ENCODE measurements at regions not wholly inside any gene's neighbourhood (a gene's known extent, or its start where the extent isn't known, plus 50 kb on each side); places are given as distances from the start of the nearest gene placed in this dataset.
A peak's percentile ranks its signal among the peaks of the same experiment; 100 is the strongest.

DNA sequence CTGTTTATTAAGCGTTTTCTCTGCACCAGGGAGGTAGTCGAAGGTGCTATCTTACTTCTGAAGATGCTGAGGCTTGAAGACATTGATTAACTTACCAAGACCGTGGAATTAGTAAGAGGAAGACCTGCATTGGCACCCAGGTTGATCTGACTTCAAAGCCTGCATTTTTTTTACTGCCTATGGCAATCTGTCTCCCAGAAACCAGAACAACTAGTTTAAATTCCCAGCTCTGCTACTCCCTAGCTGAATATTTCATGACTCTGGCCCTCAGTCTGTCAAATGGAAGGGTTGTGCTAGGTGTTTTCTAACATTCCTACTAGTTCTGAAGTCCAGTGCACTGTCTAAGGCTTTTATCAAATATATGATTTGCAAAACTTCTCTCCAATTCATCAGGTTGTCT, 52.0 kb upstream of the GRAMD1B start:
- DNase-seq (ENCODE audit: low read depth in 2 of 2) = no peak

DNA sequence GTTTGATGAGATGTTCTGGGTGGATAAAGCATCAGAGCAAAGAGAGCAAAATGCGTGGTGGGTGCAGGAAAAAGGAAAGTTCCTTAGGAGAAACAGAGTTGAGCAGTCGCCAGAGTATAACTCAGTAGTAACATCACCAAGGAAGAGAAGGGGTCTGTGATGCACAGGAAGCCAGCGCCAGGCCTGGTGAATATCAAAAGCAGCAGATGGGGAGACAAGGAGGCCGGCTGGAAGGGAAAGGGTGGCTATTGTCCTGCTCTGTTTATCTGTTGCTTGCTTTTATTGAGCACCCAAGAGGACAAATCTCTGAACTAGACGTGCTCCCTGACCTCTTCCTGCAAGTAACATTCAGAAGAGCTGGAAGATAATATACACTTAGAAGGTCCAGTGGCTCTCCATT, 52.7 kb upstream of the GRAMD1B start:
- DNase-seq (ENCODE audit: low read depth in 2 of 2) = no peak

DNA sequence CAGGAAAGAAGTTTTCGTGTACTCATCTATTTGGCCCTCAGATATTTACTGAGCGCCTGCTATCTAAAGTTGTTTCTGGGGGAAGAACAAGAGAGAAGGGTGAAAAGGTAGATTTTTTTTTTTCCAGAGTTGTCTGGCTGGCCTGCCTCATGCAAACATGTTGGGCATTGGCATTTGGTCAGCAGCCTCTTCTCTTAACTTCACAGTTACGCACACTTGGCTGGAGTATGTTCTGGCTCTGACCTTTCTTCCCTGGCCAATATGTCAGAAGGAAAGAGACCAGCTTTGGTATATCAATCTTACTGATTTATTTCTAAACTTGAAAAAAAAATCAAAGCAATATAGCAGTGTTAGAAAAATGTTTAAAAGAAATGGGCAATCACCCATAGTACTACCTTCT, 54.2 kb upstream of the GRAMD1B start:
- DNase-seq (ENCODE audit: low read depth in 2 of 2) = no peak

DNA sequence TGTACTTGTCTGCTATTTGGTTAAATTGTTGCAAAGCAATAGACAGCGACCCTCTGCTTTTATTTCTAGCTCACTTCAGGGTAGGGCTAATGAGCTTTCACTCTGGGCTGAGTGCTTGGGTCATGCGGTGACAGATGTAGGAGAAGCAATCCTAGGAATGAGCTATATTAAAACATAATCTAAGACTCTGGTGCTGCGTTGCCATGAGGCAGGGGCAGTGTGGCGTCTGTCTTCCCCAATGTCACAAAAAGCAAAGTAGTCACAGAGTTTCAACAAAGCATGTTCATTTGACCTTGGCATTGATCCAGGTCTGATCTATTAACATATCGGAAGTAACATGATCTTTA, 55.5 kb upstream of the GRAMD1B start:
- no peak for DNase-seq (ENCODE audit: low read depth in 2 of 2)

DNA sequence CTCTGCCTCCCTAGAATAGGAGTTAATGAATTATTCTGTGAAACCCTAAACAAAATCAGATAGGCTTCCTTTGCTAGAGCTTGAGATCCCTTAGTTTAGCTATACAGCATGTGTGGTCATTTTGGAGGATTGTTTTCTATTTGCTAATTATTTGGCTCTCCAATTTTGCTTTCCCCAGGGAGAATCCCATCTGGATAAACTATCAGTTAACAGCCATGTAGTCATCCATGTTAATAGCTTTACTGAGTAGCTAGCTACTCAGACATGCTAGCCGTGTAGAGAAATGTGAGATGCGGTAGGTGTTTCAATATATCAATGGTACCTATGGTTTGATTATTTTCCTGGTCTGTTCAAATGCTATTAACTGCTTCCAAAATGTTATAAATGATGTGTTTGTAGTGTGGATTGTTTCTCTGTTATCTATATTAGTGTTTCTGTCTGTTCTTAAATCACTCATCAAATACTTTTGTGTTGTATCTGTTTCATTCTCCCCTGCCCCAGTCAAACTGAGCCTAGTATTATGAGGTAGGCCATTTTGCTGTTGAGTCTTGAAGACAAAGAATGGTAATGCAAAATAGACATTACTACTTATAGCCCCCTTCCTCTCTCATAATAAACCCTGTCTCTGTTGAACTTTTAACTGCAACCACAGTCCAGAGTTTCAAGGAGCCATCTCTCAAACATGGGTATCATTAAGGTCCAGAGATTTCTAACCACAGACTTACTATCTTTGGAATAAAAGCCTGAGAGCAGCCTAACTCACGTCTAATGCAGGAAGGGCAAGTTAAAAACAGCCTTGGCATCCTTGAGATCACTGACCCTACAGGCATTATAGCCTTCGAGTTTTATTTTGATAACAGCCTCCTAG, 56.1 kb upstream of the GRAMD1B start:
- no peak for DNase-seq (ENCODE audit: low read depth in 2 of 2)

DNA sequence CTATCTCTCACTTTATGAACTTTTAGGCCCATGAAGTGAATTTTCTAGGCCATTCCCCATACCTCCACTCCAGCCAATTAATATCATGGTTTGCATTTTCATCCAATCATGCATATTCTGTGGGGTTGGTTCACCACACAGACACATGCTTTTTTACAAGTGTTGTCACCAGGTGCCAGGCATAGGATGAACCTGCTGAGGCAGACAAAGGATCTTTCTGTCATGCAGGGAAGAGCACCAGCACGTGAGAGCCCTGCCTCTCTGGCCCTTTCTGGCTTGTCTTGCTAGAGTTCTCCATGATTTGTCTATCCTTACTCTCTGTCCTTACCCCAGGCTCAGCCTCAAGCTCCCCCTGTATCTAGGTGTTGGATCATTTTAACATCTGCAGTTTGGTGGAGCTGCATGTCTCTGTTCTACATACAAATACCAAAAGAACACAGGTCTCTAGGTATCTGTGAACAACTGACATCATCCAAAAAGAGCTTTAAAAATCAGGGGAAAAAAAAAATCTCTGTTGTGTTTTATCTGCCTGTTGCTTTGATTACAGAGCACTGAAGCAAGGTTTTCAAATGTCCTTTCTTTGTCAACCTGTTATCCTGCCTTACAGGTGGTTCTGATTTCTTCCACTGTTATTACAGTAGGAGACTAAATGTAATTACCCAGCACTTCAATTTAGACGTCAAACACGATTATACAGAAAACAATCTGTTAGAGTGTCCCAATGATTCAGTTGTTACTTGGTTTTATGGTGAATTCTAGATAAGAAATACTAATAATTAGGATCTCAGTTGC, 58.4 kb upstream of the GRAMD1B start:
- DNase-seq (ENCODE audit: low read depth in 2 of 2) = no peak

DNA sequence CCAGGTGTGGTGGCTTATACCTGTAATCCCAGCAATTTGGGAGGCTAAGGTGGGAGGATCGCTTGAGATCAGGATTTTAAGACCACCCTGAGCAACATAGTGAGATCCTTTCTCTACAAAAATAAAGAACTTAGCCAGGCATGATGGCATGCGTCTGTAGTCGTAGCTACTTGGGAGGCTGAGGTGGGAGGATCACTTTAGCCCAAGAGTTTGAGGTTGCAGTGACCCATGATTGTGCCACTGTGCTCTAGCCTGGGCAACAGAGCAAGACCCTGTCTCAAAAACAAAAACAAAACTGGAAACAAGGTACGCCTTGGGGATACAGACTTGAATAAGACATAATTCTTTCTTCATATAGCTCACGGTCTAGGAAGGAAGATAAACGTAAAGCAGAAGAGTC, 63.1 kb upstream of the GRAMD1B start:
- DNase-seq (ENCODE audit: low read depth in 2 of 2) = no peak

DNA sequence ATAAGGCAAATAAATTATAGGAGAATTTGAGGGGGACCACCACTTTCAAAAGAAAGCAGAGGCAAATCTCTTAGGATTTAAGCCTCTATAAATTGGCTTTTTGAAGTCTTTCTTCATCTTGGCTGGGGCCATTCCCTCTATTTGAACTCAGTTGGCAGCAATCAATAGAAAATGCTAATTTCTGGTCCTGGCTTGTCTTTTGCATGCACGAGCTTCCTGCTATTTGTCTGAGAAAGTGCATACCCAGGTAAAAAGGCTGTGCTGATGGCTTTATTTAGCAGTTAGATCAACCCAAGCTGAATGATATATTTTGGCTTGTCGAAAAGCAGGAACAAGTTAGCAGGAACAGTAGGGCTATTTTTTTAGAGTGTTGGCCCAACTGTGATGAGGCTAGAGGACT, 64.1 kb upstream of the GRAMD1B start:
- DNase-seq (ENCODE audit: low read depth in 2 of 2) = no peak

DNA sequence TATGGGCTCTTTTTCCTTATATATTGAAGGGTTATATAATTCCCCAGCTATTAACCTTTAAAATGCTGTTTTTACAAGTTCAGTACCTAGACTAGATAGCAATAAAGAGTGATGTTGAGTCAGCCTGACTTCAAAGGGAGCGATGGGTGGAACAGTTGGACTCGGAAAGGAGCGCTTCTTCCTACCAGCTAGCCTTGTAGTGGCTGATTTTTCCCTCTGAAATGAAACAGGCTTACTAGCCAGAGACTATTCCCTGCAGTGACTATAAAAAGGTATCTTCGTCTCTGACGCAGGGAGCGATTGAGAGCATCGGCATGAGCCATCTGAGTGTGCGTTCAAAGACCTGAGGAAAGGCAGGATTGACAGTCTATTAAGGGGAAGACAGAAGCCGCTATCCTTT, 66.0 kb upstream of the GRAMD1B start:
- no peak for DNase-seq (ENCODE audit: low read depth in 2 of 2)

DNA sequence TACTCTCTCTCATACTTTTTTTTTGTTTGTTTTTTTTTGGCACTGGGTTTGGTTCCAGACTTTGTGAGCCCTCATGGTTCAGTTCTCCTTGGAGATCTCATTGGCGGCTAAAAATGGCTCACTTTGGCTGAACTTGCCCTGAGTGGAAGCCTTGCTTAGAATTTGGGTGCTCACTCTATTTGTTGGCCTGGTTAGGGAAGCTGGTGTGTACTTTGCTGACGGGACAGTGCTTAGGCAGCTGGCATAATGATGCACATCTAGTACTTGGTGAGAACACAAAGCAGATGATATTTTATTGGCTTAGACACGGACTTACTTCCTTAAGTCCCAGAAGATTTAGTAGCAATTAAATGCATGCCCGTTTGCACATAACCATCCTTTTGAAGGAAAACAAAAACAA, 66.5 kb upstream of the GRAMD1B start:
- DNase-seq (ENCODE audit: low read depth in 2 of 2) = no peak

DNA sequence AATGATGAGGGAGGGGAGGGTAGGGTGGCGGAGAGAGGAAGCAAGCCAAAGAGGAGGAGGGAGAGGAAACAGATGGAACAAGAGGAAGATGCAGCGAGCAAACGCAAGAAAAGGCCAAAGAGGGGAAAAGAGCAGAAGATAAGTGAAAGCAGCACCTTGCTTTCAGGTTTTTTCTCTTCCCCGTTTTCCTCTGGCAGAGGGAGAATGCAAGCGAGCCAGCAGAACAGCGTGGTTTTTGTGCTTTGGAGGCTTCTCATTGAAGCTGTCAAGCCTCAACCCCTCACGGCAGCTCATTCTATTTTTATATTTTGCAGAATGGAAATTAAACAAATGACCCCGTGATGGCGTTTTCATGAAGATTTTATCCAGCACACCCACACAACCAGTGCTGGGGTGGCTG, 67.1 kb upstream of the GRAMD1B start:
- no peak for DNase-seq (ENCODE audit: low read depth in 2 of 2)

DNA sequence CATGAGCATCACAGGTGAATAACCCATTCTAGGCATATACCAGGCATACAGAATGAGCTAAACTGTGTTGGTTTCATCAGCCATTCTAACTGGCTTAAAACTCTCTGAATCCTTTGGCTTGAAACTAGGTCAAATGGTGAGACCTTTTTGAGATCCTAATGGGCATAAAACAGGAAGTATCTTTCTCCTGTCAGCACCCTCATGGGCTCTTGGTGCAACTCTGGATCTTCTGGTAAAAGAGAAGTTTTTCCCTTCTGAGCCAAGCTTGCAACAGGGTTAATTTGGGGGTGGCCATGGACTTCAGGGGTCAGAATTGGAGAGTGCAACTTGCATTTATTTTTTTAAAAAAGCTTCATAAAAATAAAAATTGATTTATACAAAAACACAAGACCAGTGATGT, 67.9 kb upstream of the GRAMD1B start:
- no peak for DNase-seq (ENCODE audit: low read depth in 2 of 2)

DNA sequence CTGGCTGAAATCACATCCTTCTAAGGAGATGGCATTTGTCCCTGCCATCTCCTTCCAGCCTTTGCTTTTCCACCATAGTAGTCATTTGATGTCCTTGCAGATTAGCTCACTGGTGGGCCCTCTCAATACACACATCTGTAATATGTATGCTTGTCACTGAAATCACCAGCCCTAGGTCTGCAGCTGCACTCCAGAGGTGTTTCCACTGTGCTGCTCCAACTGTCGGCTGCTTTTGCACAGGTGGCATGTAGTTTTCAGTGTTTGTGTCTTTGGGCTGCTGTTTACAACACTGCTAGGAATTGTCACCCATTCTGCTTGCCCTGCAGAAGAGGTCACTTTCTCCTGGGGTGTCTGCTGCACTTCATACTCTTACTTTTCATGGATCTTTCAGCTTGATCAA, 69.0 kb upstream of the GRAMD1B start:
- no peak for DNase-seq (ENCODE audit: low read depth in 2 of 2)

DNA sequence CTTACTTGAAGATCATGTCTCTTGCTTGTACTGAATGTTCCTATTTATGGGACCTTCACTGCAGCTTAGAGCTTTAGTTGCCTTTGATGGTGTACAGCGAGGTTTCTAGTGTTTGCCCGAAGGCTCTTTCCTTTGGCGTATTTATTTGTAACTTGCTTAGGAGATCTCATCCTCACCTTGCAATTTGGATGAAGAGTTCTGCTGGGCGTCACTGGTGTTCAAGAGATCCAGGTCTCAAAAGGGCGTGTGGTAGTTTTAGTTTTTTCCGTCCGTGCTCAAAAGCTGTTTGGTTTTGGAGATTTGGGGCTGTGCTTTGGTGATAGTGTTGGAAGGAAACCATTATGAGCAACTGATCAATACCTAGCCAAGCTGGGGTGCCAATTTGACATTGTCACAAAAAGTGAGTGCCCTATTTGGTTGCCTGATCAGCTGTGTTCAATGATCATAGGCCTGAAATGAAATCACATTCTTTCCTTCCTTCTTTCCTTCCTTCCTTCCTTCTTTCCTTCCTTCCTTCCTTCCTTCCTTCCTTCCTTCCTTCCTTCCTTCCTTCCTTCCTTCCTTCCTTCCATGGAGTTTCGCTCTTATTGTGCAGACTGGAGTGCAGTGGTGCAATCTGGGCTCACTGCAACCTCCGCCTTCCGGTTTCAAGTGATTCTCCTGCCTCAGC, 69.7 kb upstream of the GRAMD1B start:
- no peak for DNase-seq (ENCODE audit: low read depth in 2 of 2)

DNA sequence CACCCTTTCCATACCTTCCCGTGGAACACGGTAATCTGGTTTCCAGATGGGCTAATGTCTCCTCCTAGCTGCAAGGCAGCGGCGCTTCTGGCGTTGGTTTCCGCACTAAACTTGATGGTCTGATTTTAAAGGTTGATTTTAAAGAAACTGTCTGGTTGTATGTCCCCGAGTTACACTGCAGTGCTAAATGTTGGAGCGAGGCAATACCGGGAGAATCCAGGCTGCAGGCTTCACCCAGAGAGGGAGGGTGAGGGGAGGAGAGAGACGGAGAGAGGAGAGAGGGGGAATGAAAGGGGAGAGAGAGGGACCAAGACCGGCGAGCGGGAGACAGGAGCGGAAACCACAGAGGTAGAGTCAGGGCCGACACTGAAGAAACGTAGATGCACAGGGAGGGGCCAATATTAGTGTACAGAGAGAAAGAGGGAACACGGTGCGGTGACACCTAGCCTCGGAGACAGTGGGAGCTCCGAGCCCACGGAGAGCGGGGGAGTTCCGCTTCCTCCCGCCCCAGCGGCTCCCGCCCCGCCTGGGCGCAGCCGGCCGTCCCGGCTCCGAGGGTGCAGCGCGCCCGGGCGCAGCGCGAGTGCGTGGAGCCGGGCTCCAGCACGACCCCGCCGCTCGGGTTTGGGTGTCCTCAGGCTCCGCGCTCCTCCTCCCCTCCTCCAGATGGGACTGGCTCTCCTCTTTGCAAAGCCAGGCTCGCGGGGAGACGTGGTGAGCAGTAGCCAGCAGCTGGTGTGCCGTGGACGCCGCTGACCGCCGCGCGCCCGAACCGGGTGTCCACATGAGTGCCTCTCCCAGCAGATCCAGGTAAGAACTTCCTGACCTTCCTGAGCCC, 71.9 kb upstream of the GRAMD1B start:
- peak in 1 of 2 donors; percentile 1 for DNase-seq (ENCODE audit: low read depth in 2 of 2)

DNA sequence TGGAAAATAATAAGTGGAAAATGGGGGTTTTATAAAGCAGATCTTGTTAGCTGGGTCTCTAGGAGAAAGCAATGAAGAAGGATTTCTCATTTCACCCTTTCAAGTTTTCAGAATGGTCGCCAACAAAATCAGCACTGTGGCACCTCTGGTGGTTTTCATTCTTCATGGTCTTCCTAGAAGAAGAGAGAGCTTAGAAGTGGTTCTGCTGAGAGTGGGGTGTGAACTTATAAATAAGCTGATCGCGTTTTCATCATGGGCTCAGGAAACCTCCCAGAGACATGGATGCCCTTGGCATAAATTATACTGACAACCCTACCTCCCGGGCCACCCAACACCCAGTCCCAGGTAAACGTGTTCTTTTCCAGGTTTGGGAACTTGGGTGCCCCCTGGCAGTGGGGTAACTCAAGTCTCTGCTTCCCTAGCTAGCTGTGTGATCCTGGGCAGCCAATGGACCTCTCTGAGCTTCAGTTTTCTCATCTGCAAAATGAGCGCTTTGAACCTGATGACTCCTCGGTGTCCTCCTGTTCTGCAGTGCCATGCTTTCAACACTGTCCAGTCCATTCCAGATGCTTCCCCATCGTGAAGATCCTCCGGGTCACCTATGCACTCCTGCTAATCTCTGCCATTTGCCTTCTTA, 72.6 kb upstream of the GRAMD1B start:
- DNase-seq (ENCODE audit: low read depth in 2 of 2) = no peak

DNA sequence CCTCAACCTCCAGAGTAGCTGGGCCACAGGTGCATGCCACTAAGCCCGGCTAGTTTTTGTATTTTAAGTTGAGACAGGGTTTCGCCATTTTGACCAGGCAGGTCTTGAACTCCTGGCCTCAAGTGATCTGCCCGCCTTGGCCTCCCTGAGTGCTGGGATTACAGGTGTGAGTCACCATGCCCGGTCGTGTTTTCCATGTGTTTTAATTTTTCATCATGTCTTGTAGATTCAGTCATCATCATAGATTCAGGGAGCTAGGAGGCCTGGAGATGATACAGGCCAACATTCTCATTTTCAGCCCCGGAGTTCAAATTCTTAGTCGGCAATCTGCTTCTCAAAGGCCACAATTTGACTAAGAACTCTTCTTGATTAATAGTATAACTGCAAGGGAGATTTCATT, 73.5 kb upstream of the GRAMD1B start:
- no peak for DNase-seq (ENCODE audit: low read depth in 2 of 2)

DNA sequence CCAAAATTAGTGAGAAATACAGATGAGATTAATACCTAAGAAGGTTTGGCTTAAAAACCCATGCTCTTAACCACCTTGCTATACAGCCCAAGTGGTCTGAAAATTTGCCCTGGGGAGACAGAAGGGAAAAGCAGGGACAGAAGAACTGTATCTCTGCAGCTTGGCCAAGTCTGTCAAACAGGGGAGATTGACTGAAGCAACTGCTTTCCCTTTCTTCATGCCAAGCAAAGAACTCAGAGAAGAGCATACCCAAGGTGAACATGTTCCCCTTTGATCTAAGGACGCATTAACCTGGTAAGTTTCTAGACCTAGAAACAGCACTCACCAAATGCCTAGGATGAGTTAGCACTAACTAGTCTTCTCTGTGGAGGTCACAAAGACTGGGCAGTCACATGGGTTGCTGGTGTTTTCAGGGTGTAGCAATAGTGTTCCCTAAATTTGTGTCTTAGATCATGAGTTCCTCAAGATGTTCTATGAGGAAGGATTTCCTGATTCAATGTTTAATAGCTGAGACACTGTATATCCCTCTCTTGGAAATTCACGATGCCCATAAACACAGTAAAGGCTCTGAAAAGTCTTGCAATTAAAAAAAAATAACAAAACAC, 75.6 kb upstream of the GRAMD1B start:
- no peak for DNase-seq (ENCODE audit: low read depth in 2 of 2)

DNA sequence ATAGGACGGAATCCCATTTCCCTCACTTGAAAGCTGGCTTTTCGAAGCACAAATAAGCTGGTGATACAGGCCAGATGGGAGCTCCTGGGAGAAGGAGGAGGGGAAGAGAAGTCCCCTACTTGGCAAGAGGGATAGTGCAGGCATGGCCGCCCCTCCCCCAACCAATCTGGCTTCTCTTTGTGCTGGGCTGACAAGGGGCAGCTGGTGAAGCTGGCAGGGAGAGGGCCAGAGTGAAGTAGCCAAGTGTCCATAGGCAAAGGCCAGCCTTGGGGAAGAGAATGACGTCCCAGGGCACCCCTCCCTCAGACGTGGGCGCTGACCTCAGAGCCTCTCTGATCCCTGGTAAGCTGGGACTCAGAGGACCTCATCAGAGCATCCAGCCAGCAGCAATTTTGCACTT, 78.7 kb upstream of the GRAMD1B start:
- no peak for DNase-seq (ENCODE audit: low read depth in 2 of 2)

DNA sequence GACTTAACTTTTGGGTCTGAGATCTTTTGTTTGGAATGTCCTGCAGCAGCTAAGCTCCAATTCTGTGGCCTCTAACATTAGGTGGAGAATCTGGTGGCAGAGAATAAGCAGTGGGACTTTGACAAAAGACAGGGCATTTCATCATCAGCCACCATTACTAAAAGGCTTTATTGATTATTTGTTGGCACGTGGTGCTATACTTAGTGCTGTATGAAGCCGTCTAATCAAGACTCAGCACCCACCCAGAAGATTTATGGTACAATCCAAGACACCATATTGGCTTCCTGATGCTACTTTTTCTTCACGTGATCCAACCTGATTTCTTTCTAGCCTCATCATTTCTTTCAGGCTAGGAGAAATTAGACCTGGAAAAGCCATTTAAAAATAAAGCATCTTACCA, 80.7 kb upstream of the GRAMD1B start:
- no peak for DNase-seq (ENCODE audit: low read depth in 2 of 2)

DNA sequence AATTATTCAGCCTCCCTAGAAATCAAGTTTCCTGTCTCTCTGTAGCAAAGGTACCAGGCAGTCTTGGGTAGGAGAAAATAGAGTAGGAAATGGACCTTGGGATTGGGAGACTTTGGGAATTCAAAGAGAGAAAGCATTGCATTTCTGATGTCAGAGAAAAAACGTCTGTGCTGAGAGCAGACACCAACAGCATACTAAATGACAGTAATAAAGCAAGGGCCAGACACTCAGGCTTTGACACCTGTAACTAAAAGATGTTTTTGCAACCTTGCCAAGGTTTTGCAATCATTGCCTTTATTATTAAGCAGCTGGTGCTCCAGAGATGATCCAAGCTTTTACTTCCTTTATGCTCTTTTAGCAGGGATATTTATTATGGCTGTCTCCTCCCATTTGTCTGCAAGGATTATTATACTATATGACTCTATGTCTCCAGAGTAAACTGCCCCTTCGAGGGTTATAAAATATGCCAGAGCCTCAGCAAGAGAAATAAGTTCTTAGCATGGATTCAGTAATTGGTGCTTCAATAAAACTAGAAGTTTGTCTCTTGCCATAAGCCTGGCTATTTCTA, 85.2 kb upstream of the GRAMD1B start:
- DNase-seq (ENCODE audit: low read depth in 2 of 2) = no peak

Measured in stimulated activated CD8-positive, alpha-beta memory T cell treated with anti-CD3 and anti-CD28 coated beads, Interleukin-15, amount 100 ng/mL, for 4 hours (primary cell).